DMS79 treated with DMSO at 0.1 percent for 48 hours (cell line): ENCODE measurements at regions not wholly inside any gene's neighbourhood (a gene's known extent, or its start where the extent isn't known, plus 50 kb on each side); places are given as distances from the start of the nearest gene placed in this dataset.
"Not testable (repeated sequence)": the region's sequence is repeated elsewhere in the genome, so short reads cannot be mapped to it uniquely, and the experiment has no call there.

Experiments
- DNase-seq: peaks from one replicate; lab custom pipeline; 2025; lab: John Stamatoyannopoulos, UW

DNA sequence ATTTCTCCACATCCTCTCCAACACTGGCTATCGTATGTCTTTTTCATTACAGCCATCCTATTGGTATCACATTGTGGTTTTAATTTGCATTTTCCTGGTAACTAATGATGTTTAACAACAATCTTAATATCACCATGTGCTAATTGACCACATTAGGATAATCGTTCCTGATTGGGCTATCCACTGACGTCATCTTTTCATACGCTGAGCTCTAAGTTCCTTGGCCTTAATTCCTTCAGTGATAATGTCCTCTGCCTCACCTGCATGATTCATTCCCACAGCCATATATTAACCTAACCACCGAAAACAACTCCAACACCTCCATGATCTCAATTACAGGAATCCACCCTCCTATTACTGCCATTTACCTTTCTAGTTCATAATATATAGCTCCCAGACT is 547.9 kb upstream of the BRINP1 start:
- no peak for DNase-seq

GRCh38 chr9:119907056-119907455 is 537.8 kb upstream of the BRINP1 start:
- DNase-seq, result no peak

- no peak for DNase-seq
Measured at GRCh38 chr9:119905724-119906123, 536.5 kb upstream of the BRINP1 start.

- DNase-seq, result no peak
Measured at GRCh38 chr9:119903851-119904250, 534.6 kb upstream of the BRINP1 start.

GRCh38 chr9:119902611-119903010 is 533.4 kb upstream of the BRINP1 start:
- no peak for DNase-seq

DNA sequence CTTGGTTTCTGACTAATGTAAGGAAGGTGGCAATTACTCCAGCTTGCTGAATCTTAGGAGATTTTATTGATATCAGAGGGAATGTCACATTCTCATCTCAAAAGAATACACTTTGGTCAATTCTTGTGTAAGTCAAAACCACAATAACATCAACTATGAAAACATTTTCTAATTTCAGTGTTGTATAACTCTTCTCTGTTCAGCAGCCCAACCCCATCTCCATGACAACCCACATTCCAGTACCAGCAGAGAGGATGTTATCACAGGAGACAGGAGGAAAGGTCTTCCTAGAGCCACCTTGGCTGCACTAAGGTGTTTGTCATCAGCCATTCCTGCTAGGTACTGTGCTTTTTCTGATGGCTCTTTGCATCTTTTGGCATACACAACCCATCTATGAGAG is 529.1 kb upstream of the BRINP1 start:
- DNase-seq, result no peak

- DNase-seq, result no peak
Measured at GRCh38 chr9:119884438-119884837, 515.2 kb upstream of the BRINP1 start.

DNA sequence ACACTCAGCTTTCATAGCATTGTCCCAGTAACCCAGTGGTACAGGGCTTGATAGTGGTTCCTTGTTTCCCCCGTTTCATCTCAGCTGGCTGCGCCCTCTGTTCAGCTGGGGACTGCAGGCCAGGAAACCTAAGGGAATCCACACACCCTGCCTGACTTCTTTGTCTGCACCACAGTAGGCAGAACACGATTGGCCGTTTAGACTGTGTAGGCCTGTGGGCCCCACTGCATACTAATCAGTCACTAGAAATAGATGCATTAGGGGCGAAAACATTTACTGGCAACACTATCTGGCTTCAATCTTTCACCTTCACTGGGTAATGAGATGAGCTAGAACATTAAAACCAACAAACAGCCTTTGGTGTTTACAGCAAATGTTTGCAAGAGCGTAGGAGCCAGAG is 512.7 kb upstream of the BRINP1 start:
- DNase-seq, result no peak

- DNase-seq, result no peak
Measured at GRCh38 chr9:119880361-119880760, 511.1 kb upstream of the BRINP1 start.

- DNase-seq, result no peak
Measured at GRCh38 chr9:119877306-119877705, 508.1 kb upstream of the BRINP1 start.

DNA sequence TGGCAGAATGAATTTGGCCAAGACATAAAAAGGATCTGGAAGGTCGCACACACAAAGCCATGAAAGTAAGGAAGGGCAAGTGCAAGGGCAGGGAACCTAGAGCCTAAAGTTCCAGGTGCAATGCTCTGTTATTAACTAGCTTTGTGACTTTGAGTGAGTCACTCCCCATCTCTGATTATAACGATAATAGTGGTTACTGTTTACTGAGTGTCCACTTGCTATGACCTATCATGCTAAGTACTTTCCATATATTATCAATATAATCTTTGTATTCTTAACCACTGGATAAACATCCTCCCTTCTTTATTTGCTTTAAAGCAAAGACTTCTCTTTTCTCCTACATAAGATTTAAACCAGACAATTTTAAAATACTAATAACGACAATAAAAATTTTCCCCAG is 504.6 kb upstream of the BRINP1 start:
- DNase-seq, result no peak

DNA sequence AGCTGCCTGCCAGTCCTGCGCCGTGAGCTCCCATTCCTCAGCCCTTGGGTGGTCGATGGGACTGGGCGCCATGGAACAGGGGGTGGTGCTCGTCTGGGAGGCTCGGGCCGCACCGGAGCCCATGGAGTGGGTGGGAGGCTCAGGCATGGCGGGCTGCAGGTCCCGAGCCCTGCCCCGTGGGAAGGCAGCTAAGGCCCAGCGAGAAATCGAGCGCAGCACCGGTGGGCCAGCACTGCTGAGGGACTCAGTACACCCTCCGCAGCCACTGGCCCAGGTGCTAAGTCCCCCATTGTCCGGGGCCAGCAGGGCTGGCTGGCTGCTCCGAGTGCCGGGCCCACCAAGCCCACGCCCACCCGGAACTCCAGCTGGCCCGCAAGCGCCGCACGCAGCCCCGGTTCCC is 501.0 kb upstream of the BRINP1 start:
- DNase-seq, result not testable (repeated sequence)

DNA sequence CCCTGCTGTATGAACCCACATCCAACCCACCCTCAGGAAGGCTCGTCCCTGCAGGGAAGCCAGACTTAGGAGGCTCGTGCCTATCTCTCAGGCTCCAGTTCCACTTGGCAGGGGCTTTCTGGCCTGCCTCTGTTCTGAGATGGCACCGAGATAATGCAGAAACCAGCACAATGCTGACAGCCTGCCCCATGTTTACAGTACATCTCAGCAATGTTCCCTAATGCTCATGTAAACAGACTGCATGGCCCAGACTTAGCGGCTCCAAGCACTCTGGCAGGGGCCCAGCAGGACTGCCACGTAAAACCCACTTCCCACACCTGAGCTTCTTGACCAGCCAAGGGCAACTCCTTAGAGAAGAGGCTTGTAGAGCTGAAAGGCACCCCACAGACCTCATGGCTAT is 499.5 kb upstream of the BRINP1 start:
- no peak for DNase-seq

DNA sequence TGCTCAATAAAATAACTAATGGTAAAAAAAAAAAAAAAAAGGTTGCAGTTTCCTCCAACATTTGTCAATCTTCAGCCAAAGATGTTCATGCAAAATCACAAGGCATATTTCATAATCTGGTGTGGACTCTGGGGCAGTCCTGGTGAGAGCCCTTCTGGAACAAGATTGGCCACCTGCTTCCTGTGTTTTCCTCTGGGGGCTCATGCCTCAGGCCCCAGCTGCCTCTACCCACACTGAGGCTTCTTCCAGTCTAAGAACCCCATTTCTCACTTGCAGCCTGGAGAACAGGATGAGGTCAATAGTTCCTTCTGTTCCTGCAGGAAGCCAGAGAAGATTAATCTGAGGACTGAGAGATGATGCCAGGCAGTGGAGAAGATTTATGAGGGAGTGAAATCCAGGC is 492.6 kb upstream of the BRINP1 start:
- no peak for DNase-seq

GRCh38 chr9:119859128-119859527 is 489.9 kb upstream of the BRINP1 start:
- DNase-seq, result no peak

DNA sequence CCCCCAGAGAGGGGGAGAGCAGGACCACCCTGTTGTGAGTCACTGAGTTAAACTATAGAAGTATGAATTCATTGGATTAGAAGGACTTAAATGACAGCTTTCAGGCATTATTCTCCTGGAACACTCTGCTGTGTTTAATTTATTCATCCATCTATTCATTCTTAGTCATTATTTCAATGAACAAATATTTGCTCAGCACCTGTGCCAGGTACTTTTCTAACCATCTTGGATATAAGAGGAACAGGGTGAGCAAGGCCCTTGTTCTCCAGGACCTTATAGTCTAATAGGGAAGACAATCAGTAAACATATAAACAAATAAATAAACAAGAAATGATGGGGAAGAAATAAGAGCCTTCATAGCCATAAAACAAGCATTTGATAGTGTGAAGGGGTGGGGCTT is 483.9 kb upstream of the BRINP1 start:
- no peak for DNase-seq

DNA sequence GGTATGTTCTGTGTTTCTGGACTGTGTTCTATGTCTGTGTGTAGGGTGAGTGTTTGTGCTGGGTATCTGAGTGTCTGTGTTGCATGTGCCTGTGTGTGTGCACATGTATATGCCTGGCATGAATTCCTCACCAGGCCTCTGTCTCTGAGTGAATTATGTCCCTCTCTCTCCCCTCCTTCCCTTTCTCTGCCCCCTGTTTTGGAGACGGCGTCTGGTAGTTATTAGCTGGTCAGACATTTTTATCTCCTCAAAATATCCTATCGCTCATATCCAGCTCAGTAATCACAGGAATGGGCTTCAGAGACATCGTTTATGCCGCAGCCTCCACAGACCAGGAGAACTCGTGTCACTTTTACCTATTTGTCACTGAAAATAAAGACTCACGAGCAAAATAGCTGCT is 483.2 kb upstream of the BRINP1 start:
- DNase-seq, result no peak

DNA sequence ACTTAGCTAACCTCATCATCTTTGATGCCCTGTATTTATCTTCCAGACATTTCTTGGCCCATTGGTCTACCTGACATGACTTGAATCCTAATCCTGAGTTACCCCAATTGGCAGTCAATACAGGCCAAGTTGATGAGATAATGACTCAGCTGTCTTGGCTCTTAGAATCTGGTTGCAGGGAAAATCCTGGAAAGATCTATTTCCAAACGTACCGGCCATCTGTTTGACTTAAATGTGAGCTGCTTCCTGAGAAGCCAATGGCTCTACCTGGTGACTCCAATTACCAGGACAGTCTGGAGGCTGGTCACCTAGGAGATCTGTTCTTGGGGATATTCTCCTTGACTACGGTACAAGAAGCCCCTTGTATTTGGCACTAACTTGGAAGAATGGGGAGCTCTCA is 475.2 kb upstream of the BRINP1 start:
- DNase-seq, result no peak

GRCh38 chr9:119841016-119841415 is 471.8 kb upstream of the BRINP1 start:
- no peak for DNase-seq

- no peak for DNase-seq
Measured at GRCh38 chr9:119839888-119840287, 470.7 kb upstream of the BRINP1 start.

- DNase-seq, result no peak
Measured at GRCh38 chr9:119838210-119838609, 469.0 kb upstream of the BRINP1 start.

- DNase-seq, result no peak
Measured at GRCh38 chr9:119836036-119836435, 466.8 kb upstream of the BRINP1 start.

DNA sequence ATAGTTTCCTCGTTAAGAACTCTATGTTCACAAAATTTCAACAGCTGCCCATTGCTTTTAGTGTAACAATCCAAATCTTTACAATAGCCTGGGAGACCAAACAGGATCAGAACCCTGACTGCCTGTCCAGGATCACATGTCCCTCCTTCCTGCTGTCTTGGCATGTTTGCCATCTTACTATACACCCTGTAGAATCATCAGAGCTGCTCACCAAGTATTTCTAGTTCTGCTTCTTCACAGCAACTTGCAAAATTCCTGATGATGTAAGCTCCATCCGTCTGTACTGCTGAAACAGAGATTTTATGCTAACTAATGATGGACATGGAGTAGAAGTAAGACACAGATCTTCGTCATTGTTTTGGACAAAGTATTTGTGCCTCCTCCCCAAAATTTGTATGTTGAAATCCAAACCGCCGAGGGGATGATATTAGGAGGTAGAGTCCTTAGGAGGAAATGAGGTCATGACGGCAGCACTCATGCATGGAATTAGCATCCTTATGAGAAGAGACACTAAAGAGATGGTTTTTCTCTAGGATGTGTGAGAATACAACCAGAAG is 464.9 kb upstream of the BRINP1 start:
- no peak for DNase-seq

- DNase-seq, result no peak
Measured at GRCh38 chr9:119831309-119831708, 462.1 kb upstream of the BRINP1 start.

- DNase-seq, result no peak
Measured at GRCh38 chr9:119829748-119830147, 460.5 kb upstream of the BRINP1 start.
